GM06990 (cell line): ENCODE measurements at regions not wholly inside any gene's neighbourhood (a gene's known extent, or its start where the extent isn't known, plus 50 kb on each side); places are given as distances from the start of the nearest gene placed in this dataset.

Source experiments
- DNase-seq: peaks from one replicate; pipeline ENCODE4 v3.0.0-alpha.2; 2011; ENCODE audit not compliant: insufficient read length; ENCODE audit errors: extremely low read depth
- H3K27me3 ChIP-seq: replicated peaks from 2 replicates; pipeline ENCODE4 v1.6.0; 2011; ENCODE audit warnings: low read length; ENCODE audit not compliant: control insufficient read depth, insufficient read depth
- H3K36me3 ChIP-seq: 2 replicates; pipeline ENCODE4 v1.5.1; 2011; ENCODE audit warnings: low read length; ENCODE audit not compliant: control insufficient read depth, insufficient read depth
- H3K4me3 ChIP-seq: replicated peaks from 2 replicates; pipeline ENCODE4 v1.5.1; 2011; ENCODE audit warnings: low read depth, mild to moderate bottlenecking, control low read depth, low read length
- CTCF ChIP-seq: IDR thresholded peaks from 2 replicates; pipeline ENCODE4 v1.5.1; 2011; ENCODE audit warnings: low read length, control low read depth, mild to moderate bottlenecking, inconsistent platforms; ENCODE audit not compliant: insufficient read depth, poor library complexity, severe bottlenecking

- no peaks in the 10 kb centered on the region for H3K36me3 ChIP-seq
- no peak overlapping the region for H3K4me3 ChIP-seq
- TF ChIP-seq CTCF = no peak
- no peak for DNase-seq
- no peaks in the 10 kb centered on the region; the same call in 1 of the 2 replicates for H3K27me3 ChIP-seq
Measured at GRCh38 chr5:133866160-133866902, 102.1 kb downstream of the C5orf15 start.

- TF ChIP-seq CTCF = no peak
- no peak for DNase-seq
- no peak overlapping the region for H3K4me3 ChIP-seq
- no peaks in the 10 kb centered on the region; the same call in 1 of the 2 replicates for H3K27me3 ChIP-seq
- H3K36me3 ChIP-seq = no peaks in the 10 kb centered on the region
Measured at GRCh38 chr5:133865113-133865512, 103.3 kb downstream of the C5orf15 start.

- H3K4me3 ChIP-seq = no peak overlapping the region
- no peak for TF ChIP-seq CTCF
- DNase-seq = no peak
Measured at GRCh38 chr5:133864711-133865110, 103.7 kb downstream of the C5orf15 start.

GRCh38 chr5:133863857-133864585 is 104.4 kb downstream of the C5orf15 start:
- Histone ChIP-seq H3K27me3 (no peaks in the 10 kb centered on the region; the same call in 1 of the 2 replicates), H3K4me3 (no peak overlapping the region), H3K36me3 (no peaks in the 10 kb centered on the region)
- no peak for DNase-seq
- no peak for TF ChIP-seq CTCF

More at GRCh38 chr5:133864711-133865110, 103.7 kb downstream of the C5orf15 start:
- H3K27me3 ChIP-seq = no peaks in the 10 kb centered on the region; the same call in 1 of the 2 replicates
- no peaks in the 10 kb centered on the region for H3K36me3 ChIP-seq

- Histone ChIP-seq H3K4me3 (no peak overlapping the region), H3K36me3 (no peaks in the 10 kb centered on the region), H3K27me3 (no peaks in the 10 kb centered on the region)
- no peak for DNase-seq
- no peak for TF ChIP-seq CTCF
Measured at GRCh38 chr5:133861161-133861737, 107.2 kb downstream of the C5orf15 start.
